Right ventricle myocardium superior (tissue), 1 donor: ENCODE measurements at regions not wholly inside any gene's neighbourhood (a gene's known extent, or its start where the extent isn't known, plus 50 kb on each side); places are given as distances from the start of the nearest gene placed in this dataset.

Source experiments
- ATAC-seq: fragments of 200-7000 bp; cut with Tn5 transposase; one replicate; pipeline ENCODE4 v1.9.1; 2020; ENCODE audit warnings: mild to moderate bottlenecking; ENCODE audit not compliant: poor library complexity
- DNase-seq: peaks from one replicate; pipeline ENCODE4 v3.0.0-alpha.2; 2020
- intact Hi-C: fragments of 100-400 bp; cut with DNase I; formaldehyde crosslinking; loops from one replicate; pipeline ENCODE4 v1.11.2; 2022
- donor health status: DM: no; HTN: yes; CAD: no; lungs with severe emphysema.

DNA sequence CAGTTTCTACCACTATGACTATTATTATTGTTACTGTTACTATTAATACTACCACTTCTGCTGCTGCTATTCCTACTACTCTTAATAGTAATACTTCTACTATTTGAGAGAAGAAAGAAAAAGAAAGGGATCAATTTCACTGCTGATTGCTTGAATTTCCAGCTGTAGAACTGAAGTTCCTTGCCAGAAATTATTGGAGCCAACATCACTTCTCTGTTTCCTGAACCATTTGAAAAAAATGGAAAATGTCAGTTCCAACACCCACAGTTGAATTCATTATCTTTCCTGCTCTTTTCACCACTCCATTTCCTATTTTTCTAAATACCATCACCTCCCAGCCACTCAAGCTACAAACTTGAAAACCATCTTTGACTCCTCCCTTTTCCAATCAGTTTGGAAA, 54.1 kb upstream of the PIK3C2G start:
- intact Hi-C loops = no loop called here
- ATAC-seq (no peak), DNase-seq (no peak)

DNA sequence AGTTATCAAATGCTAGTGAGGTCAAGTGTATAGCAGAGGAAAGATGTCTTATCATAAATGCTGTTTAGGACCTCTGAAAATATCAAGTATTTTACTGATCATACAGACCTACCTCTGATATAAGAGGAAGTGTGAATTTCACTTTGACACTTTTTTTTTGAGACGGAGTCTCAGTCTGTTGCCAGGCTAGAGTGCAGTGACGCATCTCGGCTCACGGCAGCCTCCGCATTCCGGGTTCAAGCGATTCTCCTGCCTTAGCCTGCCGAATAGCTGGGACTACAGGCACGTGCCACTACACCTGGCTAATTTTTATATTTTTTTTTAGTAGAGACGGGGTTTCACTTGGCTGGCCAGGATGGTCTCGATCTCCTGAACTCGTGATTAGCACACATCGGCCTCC, 55.1 kb upstream of the PIK3C2G start:
- DNase-seq (no peak), ATAC-seq (no peak)
- intact Hi-C loops = no loop called here

DNA sequence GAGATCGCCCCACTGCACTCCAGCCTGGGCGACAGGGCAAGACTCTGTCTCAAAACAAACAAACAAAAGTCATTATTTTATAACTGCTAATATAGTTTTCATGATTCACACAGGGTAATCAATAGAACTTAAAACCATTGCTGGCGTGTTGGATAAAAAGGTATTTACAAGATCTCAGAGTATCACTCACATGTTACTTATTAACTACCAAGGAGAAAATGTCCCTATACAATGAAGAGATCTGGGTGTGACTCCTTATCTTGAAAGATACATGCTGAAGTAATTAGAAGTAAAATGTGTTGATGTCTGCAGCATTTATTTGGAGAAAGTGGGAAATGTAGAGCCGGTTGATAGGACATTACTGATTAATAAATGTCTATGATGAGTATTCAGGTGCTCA, 57.3 kb upstream of the PIK3C2G start:
- intact Hi-C loops = no loop called here
- ATAC-seq (no peak), DNase-seq (no peak)

DNA sequence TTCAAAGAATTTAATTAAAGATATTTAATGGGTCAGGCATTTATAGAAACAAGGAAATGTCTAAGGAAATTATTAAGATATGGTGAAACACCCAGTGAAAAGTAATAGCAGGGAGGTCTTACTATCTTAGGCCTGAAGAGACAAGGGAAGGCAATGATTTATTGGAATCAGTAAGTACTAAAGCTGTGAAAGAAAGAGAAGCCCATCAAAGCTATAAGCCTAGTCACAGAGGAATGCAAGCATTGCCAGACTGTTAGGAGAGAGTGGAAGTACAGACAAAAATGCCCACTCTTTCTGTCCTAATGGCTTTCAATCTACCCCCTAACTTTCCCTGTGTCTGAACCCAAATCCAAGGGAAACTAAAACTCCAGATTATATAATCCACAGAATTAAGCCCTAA, 69.2 kb upstream of the PIK3C2G start:
- no peak for DNase-seq
- intact Hi-C loops = no loop called here
- ATAC-seq = no peak

DNA sequence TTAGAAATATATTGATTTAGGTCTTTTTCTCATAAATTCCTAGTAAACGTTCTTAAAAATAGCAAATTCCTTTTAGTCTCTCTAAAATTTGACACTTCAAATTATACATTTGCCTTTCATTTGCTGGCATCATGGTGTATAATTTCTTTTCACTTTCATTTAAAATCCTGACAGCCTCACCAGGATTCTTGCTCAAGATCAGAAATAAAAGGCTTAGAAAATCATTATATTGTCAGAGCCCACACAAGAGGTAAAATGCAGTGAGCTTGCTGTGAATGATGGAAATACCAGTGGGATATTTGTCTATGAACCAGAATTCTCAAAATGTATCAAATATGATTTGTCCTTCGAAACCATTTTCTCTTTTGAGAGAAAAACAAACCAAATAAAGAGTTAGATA, 78.2 kb upstream of the PIK3C2G start:
- DNase-seq = no peak
- intact Hi-C loops = no loop called here
- no peak for ATAC-seq

DNA sequence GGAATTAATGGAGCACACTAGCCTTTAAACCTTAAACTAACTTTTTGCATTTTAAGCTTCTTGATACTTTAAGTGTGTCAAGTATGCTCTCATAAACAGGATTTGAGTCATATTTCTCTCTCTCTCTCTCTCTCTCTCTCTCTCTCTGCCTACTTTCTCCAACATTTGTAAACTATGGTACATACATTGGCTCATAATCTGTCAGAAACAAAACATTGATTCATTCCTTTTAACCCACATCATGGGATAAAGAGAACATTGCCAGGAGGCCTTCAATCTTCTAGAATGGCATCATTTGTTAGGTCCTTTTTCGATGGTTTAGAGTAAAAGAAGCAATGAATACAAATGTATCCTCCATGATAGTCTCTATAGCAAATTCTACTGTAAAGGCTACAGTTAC, 81.6 kb upstream of the RERGL start:
- no peak for DNase-seq
- intact Hi-C loops = no loop called here
- ATAC-seq = no peak

DNA sequence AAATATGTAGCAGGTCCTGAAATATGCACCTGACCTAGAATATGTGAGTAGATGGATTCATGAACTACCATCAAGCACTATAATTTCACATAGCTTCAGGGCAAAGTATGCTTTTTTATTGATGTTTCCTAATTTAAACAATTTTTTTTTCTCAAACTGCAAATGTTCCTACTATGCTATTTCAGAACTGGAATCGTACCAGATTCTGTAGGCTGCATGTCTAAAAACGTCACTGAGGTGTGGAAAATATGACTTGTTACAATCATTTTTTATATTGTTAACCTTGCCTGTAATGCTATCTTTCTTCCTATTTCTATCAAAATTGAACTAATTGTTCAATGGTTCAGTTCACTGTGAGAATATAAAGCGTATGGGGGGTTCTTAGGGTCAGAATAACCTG, 78.0 kb upstream of the RERGL start:
- ATAC-seq (no peak), DNase-seq (no peak)
- intact Hi-C loops = no loop called here

DNA sequence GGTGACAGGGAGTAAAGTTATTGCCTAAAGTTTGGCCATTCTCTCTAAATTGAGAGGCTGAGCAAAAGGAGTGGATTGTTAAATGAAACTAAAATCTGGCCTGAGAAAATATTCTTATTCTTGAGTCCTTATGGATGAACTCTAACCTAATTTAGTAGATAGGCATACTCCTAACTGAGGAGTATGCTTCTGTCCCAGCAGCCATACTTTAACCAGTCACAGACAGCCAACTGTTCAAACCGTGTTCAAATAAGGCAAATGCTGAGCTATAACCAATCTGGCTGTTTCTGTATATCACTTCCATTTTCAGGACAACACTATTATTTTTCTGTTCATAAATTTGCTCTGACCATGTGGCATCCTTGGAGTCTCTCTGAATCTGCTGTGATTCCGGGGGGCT, 75.9 kb upstream of the RERGL start:
- intact Hi-C loops = no loop called here
- ATAC-seq (no peak), DNase-seq (no peak)

DNA sequence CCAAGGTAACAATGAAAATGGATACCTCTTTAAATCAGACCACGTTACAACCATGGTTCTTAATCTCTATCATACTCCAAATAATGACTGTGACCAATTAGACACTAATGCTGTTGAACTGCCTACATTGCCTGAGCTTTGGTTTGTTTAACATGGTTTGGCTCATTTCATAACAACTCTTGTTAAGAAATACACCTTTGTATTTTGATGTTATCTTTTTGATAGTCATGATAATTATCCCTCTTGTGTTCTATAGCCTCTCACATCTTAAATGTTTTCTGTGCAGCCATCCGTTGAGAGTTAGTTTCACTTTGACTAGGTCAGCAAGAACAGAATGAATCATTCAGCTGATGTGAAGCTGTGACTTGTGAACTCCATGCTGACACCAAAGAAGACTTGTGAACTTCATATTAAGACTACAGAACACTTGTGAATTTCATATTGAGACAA, 75.5 kb upstream of the RERGL start:
- intact Hi-C loops = no loop called here
- ATAC-seq = peak; percentile 51
- no peak for DNase-seq

DNA sequence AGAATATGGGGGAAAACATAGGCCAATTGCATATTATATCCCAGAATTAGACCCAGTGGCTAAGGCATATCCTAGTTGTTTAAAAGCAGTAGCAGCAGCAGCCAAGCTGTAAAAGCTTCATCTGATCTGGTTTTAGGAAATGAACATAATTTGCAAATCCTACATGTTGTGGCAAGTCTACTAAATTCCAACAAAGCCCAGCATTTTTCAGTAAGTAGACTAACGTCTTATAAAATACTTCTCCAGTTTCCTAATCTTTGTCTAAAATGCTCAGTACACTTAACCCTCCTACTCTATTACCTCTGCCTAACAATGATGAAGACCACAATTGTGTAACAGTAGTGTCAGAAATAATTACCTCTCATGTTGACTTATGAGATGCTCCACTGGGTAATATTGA, 70.9 kb upstream of the RERGL start:
- intact Hi-C loops = no loop called here
- ATAC-seq (no peak), DNase-seq (no peak)

DNA sequence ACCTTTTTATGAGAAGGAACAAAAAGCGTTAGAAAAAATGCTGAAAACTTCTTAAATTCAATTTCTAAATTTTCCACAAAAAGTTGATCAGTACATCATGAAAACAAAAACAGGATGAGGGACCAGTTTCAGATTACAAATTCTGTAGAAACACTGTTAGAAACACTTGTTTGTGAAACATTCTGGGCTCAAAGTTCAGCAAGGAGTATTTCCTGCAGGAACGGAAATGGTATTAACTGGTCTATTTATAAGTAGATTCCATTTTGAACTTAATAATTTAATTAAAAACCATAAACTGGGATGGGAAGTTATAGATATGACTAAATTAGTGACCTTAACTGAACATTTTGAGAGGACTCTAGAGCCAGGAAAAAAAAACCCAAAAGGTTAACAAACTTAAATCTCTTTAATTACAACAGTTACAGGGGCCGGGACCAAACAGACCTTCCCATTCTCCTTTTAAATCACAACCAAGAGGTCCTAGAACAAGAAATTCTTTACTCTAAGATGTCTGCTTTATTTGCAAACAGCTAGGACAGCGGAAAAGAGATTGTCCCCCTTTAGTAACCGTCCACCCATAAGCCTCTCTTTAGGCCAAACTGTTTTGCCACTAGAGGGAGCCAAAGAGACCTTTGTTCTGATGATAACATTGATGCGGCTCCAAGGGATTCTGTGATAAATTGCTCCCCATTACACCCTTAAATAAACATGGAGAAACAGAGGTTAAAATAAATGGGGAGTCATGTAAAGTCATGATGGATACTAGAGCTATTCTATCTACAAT, 69.0 kb upstream of the RERGL start:
- no peak for ATAC-seq
- intact Hi-C loops = no loop called here
- no peak for DNase-seq

DNA sequence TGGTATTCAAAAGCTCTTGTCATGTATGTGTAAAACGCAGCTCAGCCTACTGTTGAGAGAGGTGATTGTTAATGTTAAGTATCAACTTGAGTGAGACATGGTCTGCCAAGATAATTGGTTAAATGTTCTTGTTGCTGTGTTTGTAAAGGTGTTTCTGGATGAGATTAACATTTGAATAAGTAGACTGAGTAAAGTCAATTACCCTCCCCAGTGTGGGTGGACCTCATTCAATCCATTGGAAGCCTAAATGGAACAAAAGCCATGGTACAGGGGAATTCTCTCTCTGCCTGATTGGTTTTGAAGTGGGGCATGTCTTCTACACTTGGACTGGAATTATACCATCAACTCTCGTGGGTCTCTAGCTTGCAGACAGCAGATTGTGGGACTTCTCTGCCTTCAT, 63.8 kb upstream of the RERGL start:
- ATAC-seq = no peak
- no peak for DNase-seq
- intact Hi-C loops = no loop called here

DNA sequence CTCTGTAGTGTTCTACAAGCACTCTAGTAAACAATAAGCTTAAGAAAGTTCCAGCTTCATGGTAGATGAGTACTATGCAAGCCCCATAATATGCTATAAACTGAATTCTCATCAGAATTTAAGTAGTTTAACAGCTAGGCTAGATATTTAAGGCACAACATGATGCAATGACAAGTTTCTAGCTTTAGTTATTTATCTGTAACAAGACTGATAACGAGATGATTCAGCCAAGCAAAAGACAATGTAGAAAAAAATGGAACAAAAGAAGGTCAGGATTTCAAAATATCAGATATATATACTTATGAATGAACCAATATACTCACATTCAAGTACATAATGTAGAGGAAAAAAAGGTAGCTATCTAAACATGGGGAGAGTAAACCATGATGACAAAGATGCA, 61.0 kb upstream of the RERGL start:
- intact Hi-C loops = no loop called here
- no peak for ATAC-seq
- DNase-seq = no peak

DNA sequence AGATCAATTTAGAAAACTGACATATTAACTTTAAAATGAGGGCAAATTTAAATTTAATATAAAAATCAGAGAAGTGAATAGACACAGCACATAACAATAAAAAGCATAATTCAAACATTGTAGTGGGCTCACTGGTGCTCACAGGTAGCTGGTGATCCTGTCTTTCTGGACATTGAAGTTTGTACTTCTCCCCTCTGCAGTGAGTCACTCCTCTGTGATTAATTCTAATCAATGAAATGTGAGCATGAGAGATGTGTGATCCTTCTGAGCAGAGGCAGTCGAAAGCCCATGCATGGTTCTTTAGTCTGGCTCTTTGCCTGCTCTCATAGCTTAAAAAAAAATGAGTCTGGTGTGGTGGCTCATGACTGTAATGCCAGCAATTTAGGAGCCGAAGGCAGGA, 59.0 kb upstream of the RERGL start:
- DNase-seq = no peak
- no peak for ATAC-seq
- intact Hi-C loops = no loop called here

DNA sequence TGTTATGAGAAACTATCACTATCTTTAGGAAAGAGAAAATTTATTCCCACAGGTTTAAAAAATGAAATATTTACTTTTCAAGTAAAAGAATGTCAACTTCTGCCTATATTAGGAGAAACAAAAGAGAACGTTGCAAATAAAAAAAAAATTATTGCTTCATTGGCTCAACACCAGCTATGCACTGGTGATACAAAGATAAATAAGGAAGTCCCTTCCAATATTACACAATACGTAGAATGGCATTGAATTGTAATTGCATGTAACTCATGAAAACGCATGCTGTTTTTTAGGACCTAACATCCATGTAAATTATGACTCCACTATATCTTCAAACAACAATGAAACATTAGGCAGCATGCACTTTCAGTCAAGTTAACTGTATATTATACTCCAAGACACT, 56.4 kb upstream of the RERGL start:
- DNase-seq (no peak), ATAC-seq (peak; percentile 52)
- intact Hi-C loops = no loop called here

DNA sequence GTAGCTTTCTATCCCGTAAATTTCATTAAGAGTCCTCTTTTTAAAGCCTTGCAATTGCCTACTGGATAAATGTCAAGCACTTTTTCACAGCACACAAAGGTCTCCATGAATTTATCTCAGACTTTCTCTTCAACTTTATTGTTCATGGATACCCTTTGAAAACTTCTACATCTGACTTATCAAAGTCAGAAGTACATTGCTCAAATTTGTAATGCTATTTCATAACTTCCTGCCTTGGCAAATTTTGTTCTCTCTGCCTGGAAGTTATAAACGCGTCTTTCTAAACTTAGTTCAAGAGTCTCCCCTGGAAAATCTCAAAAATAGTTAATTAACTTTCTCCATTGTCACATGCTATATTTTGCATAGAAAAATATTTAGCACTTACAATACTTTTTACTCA, 55.9 kb upstream of the RERGL start:
- ATAC-seq = peak; percentile 71
- no peak for DNase-seq
- intact Hi-C loops = no loop called here

DNA sequence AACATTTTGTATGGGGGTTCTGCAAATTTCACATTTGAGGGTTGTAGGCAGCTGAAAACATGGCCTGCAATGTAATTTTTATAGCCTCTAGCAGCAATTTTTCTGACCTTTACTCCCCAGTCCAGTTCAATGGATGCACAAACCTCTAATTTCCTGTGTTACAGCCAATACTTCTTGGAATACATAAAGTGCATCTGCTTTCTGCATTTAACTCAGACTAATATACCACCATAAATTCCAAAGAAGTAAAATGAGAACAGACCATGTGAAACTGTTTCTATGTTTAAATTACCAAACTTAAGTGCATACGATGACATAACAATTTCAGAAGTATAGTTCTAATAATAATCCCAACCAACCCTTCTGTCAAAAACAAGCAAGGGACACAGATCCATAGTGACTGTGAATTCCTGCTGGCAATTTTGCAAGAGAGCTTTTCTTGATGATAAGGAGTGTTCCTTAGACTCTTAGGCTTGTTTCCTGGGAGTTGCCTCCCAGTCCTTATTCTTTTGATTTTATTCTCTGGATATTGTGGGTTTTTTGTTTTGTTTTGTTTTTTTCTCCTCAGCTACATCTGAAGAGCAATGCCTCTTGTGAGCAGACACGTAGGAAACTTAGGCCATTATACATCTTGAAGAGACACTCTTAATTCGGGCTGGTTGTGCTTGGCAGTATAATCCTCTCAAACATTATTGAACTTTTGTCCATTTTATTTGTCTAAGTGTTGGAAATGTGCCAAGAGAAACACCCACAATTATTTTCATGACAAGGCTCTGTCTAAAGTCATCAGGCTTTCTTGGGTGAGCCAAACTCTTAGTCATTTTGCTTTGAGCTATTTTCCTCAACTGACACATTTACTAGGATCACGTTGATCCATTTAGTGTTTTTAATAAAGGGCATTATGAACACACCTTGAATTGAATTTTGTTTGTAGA, 51.3 kb upstream of the RERGL start:
- no peak for ATAC-seq
- intact Hi-C loops = no loop called here
- no peak for DNase-seq

DNA sequence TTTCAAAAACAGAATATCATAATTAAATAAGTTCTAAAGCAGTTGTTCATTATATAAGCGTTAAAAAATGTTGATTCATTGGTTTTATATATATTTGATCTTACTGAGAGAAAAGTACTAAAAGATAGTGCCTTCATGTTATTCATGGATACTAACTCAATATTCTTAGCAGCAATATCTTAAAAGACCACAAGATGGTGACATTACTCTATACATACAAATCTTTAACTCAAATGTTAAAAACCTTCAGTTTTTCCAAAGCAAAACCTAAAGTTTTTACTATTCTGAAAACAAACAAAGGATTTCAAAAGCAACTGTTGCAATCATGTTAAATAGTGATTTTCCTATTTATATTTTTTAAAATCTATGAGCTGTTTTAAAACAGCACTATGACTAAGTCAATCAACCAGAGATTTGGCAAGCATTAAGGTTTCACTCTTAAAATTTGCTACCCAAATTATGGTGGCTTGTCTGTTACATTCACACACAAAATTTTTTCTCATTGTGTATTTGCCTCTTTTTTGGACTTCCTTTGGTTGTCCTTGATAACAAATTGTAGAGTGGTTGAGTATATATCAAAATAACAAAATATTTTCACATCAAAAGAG, 50.1 kb upstream of the RERGL start:
- DNase-seq = no peak
- intact Hi-C loops = no loop called here

More for the DNA sequence above, 50.1 kb upstream of the RERGL start:
- peak; percentile 59 for ATAC-seq
